ENCODE measurements at regions not wholly inside any gene's neighbourhood (a gene's known extent, or its start where the extent isn't known, plus 50 kb on each side); places are given as distances from the start of the nearest gene placed in this dataset.

DNA sequence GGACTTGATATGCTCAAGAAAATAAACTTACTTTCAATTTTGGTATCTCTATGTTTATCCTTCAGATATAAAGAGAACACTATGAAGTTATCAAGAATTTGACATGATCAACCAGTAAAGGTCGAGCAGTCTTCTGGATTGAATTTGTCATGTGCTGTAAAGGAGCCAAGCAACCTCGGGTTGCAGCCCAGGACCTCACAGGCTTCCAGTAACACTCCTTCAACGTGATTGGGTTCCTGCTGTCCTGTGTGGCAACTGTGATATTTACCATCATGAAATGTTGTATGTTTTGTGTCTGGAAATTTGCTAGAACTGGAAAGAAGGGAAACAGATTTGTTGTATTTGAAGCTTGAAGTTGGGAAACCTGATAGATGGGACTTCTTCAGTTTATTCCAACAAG is 52.0 kb upstream of the UGT2B7 start (continued):
- TF ChIP-seq, protein P1, sequence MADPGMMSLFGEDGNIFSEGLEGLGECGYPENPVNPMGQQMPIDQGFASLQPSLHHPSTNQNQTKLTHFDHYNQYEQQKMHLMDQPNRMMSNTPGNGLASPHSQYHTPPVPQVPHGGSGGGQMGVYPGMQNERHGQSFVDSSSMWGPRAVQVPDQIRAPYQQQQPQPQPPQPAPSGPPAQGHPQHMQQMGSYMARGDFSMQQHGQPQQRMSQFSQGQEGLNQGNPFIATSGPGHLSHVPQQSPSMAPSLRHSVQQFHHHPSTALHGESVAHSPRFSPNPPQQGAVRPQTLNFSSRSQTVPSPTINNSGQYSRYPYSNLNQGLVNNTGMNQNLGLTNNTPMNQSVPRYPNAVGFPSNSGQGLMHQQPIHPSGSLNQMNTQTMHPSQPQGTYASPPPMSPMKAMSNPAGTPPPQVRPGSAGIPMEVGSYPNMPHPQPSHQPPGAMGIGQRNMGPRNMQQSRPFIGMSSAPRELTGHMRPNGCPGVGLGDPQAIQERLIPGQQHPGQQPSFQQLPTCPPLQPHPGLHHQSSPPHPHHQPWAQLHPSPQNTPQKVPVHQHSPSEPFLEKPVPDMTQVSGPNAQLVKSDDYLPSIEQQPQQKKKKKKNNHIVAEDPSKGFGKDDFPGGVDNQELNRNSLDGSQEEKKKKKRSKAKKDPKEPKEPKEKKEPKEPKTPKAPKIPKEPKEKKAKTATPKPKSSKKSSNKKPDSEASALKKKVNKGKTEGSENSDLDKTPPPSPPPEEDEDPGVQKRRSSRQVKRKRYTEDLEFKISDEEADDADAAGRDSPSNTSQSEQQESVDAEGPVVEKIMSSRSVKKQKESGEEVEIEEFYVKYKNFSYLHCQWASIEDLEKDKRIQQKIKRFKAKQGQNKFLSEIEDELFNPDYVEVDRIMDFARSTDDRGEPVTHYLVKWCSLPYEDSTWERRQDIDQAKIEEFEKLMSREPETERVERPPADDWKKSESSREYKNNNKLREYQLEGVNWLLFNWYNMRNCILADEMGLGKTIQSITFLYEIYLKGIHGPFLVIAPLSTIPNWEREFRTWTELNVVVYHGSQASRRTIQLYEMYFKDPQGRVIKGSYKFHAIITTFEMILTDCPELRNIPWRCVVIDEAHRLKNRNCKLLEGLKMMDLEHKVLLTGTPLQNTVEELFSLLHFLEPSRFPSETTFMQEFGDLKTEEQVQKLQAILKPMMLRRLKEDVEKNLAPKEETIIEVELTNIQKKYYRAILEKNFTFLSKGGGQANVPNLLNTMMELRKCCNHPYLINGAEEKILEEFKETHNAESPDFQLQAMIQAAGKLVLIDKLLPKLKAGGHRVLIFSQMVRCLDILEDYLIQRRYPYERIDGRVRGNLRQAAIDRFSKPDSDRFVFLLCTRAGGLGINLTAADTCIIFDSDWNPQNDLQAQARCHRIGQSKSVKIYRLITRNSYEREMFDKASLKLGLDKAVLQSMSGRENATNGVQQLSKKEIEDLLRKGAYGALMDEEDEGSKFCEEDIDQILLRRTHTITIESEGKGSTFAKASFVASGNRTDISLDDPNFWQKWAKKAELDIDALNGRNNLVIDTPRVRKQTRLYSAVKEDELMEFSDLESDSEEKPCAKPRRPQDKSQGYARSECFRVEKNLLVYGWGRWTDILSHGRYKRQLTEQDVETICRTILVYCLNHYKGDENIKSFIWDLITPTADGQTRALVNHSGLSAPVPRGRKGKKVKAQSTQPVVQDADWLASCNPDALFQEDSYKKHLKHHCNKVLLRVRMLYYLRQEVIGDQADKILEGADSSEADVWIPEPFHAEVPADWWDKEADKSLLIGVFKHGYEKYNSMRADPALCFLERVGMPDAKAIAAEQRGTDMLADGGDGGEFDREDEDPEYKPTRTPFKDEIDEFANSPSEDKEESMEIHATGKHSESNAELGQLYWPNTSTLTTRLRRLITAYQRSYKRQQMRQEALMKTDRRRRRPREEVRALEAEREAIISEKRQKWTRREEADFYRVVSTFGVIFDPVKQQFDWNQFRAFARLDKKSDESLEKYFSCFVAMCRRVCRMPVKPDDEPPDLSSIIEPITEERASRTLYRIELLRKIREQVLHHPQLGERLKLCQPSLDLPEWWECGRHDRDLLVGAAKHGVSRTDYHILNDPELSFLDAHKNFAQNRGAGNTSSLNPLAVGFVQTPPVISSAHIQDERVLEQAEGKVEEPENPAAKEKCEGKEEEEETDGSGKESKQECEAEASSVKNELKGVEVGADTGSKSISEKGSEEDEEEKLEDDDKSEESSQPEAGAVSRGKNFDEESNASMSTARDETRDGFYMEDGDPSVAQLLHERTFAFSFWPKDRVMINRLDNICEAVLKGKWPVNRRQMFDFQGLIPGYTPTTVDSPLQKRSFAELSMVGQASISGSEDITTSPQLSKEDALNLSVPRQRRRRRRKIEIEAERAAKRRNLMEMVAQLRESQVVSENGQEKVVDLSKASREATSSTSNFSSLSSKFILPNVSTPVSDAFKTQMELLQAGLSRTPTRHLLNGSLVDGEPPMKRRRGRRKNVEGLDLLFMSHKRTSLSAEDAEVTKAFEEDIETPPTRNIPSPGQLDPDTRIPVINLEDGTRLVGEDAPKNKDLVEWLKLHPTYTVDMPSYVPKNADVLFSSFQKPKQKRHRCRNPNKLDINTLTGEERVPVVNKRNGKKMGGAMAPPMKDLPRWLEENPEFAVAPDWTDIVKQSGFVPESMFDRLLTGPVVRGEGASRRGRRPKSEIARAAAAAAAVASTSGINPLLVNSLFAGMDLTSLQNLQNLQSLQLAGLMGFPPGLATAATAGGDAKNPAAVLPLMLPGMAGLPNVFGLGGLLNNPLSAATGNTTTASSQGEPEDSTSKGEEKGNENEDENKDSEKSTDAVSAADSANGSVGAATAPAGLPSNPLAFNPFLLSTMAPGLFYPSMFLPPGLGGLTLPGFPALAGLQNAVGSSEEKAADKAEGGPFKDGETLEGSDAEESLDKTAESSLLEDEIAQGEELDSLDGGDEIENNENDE (IDR thresholded peaks at IDR 0.05; ENCODE audit: insufficient replicate concordance, low read length), result no peak
- TF ChIP-seq SIRT6 (IDR thresholded peaks at IDR 0.05; ENCODE audit: low read length), result no peak
- TF ChIP-seq MAFK (IDR thresholded peaks at IDR 0.05; ENCODE audit: low read depth, low read length), result no peak
- TF ChIP-seq JUND (IDR thresholded peaks at IDR 0.05; ENCODE audit: low read length), result no peak
